Astrocyte (in vitro differentiated cells and primary cell): ENCODE measurements at regions not wholly inside any gene's neighbourhood (a gene's known extent, or its start where the extent isn't known, plus 50 kb on each side); places are given as distances from the start of the nearest gene placed in this dataset.

Source experiments
- EZH2 ChIP-seq: IDR thresholded peaks from 2 replicates; pipeline ENCODE4 v1.6.1; 2012; ENCODE audit warnings: mild to moderate bottlenecking, low read length, inconsistent platforms; ENCODE audit not compliant: insufficient read depth
- TF ChIP-seq, protein P1 (sequence below): IDR thresholded peaks from 2 replicates; pipeline ENCODE4 v1.5.1; 2011; ENCODE audit warnings: low read depth, mild to moderate bottlenecking, inconsistent platforms, low read length, moderate library complexity; ENCODE audit not compliant: insufficient read depth

DNA sequence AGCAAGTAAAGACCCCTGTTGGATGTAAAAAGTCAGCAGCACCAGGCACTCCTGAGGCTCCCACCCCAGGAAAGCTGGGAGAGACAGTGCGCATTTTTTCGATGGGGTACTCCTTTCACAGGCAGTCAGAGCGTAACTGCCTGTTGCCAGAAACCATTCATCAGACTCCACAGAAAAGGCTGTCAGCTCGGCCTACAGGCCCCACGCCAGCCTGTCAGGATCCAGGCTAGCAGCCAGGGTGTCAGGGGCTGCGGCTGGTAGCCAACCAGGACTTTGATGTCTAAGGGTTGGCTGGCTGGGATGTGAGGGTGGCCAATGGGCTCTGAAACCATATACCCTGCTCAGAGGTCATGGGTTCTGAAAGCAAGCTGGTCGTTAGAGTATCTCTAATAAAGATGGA, 164.5 kb downstream of the WNT5A start:
- TF ChIP-seq, protein P1, sequence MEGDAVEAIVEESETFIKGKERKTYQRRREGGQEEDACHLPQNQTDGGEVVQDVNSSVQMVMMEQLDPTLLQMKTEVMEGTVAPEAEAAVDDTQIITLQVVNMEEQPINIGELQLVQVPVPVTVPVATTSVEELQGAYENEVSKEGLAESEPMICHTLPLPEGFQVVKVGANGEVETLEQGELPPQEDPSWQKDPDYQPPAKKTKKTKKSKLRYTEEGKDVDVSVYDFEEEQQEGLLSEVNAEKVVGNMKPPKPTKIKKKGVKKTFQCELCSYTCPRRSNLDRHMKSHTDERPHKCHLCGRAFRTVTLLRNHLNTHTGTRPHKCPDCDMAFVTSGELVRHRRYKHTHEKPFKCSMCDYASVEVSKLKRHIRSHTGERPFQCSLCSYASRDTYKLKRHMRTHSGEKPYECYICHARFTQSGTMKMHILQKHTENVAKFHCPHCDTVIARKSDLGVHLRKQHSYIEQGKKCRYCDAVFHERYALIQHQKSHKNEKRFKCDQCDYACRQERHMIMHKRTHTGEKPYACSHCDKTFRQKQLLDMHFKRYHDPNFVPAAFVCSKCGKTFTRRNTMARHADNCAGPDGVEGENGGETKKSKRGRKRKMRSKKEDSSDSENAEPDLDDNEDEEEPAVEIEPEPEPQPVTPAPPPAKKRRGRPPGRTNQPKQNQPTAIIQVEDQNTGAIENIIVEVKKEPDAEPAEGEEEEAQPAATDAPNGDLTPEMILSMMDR, result no peak
- TF ChIP-seq EZH2, result no peak
